K562 (cell line): ENCODE measurements at regions not wholly inside any gene's neighbourhood (a gene's known extent, or its start where the extent isn't known, plus 50 kb on each side); places are given as distances from the start of the nearest gene placed in this dataset.

Source experiments
- ATAC-seq: fragments of 200-7000 bp; cut with Tn5 transposase; 3 replicates; pipeline ENCODE4 v1.9.1; 2020; ENCODE audit warnings: moderate library complexity
- BruUV-seq: library from RNA; stranded (reverse); fragments of 400-500 nt; replicated peaks from 2 replicates; lab custom pipeline; 2021; lab: Mats Ljungman, UMichigan
- CTCF ChIA-PET: fragments of 300-600 bp; formaldehyde crosslinking; extraction: SDS; loops from one replicate; lab custom pipeline; 2021; ENCODE audit warnings: low intra/inter-chr PET ratio; lab: Yijun Ruan, JAX
- POLR2A ChIA-PET: fragments of 300-600, 350-650 bp; sonication (Branson Sonifier 250); formaldehyde crosslinking; extraction: SDS; loops from one replicate; lab custom pipeline; 2021; ENCODE audit warnings: antibody characterized with exemption, inconsistent platforms; lab: Yijun Ruan, JAX
- DNase-seq, 4 experiments: peaks; one replicate each; pipeline versions ENCODE4 v3.0.0 to v3.0.0-alpha.2; 2011 to 2018; ENCODE audit warnings: low spot score in 3 of 4, mixed read lengths in 3 of 4; ENCODE audit errors: extremely low read depth in 1 of 4
- FAIRE-seq: peaks from 2 replicates; lab custom pipeline; 2011; peaks lifted over from hg19 to GRCh38; lab: Jason Lieb, UNC
- H2AFZ ChIP-seq: 2 replicates; pipeline ENCODE4 v1.6.0; 2011; ENCODE audit warnings: low read depth, low read length, control low read depth, inconsistent platforms
- H3K27ac ChIP-seq: fragments of 200-600 bp; 3 replicates; pipeline ENCODE4 v1.8.0; 2011; ENCODE audit warnings: low read depth, mild to moderate bottlenecking, control low read depth, inconsistent platforms, low read length, moderate library complexity, mixed read lengths; ENCODE audit errors: extremely low read depth
- H3K27me3 ChIP-seq, 2 experiments: fragments of 300-600 bp in 1 of 2; 2 replicates in 1 of 2; 3 replicates in 1 of 2; pipeline versions ENCODE4 v1.6.0 to v1.8.0; 2011; ENCODE audit warnings: inconsistent platforms in 2 of 2, low read length in 2 of 2, mild to moderate bottlenecking in 1 of 2, mixed read lengths in 1 of 2, moderate library complexity in 1 of 2; ENCODE audit not compliant: control insufficient read depth in 2 of 2, insufficient read depth in 2 of 2
- H3K36me3 ChIP-seq: fragments of 300-600 bp; 3 replicates; pipeline ENCODE4 v1.8.0; 2011; ENCODE audit warnings: mild to moderate bottlenecking, low read length, inconsistent platforms; ENCODE audit not compliant: control insufficient read depth, insufficient read depth
- H3K4me1 ChIP-seq, 2 experiments: fragments of 200-600 bp in 1 of 2; replicated peaks in 1 of 2; 2 replicates in 1 of 2; 3 replicates in 1 of 2; pipeline versions ENCODE4 v1.5.1 to v1.8.0; 2011; ENCODE audit warnings: inconsistent platforms in 2 of 2, low read length in 2 of 2, mild to moderate bottlenecking in 1 of 2, mixed read lengths in 1 of 2, moderate library complexity in 1 of 2; ENCODE audit not compliant: control insufficient read depth in 2 of 2, insufficient read depth in 2 of 2
- H3K4me2 ChIP-seq: 2 replicates; pipeline ENCODE4 v1.6.1; 2011; ENCODE audit warnings: low read length, control low read depth, inconsistent platforms, mixed read lengths; ENCODE audit not compliant: insufficient read depth
- H3K4me3 ChIP-seq: fragments of 200-600 bp; sonication (generic), shearing (Covaris generic); 2 replicates; pipeline ENCODE4 v1.5.1; 2016; ENCODE audit warnings: control low read depth, inconsistent platforms
- H3K79me2 ChIP-seq: fragments of 200-600 bp; 3 replicates; pipeline ENCODE4 v1.8.0; 2011; ENCODE audit warnings: low read length, inconsistent platforms; ENCODE audit not compliant: control insufficient read depth, insufficient read depth
- H3K9ac ChIP-seq, 2 experiments: 2 replicates each; pipeline versions ENCODE4 v1.6.0 to v1.6.1; 2011; ENCODE audit warnings: low read depth in 2 of 2, low read length in 2 of 2, control low read depth in 1 of 2, inconsistent platforms in 1 of 2, mild to moderate bottlenecking in 1 of 2, mixed read lengths in 1 of 2; ENCODE audit not compliant: insufficient read depth in 1 of 2
- H3K9me1 ChIP-seq: one replicate; pipeline ENCODE4 v1.6.0; 2011; ENCODE audit warnings: inconsistent platforms, mild to moderate bottlenecking, low read length, moderate library complexity; ENCODE audit not compliant: control insufficient read depth, insufficient read depth
- H3K9me3 ChIP-seq: replicated peaks from 2 replicates; pipeline ENCODE4 v1.5.1; 2011; ENCODE audit warnings: low read depth, low read length, inconsistent platforms; ENCODE audit not compliant: control insufficient read depth, insufficient read depth
- H4K20me1 ChIP-seq: replicated peaks from 2 replicates; pipeline ENCODE4 v1.6.1; 2011; ENCODE audit warnings: low read length, inconsistent platforms, mixed read lengths; ENCODE audit not compliant: control insufficient read depth, insufficient read depth
- KLF6 ChIP-seq: fragments of 250-450 bp; sonication (Bioruptor Pico); IDR thresholded peaks from 2 replicates; pipeline ENCODE4 v1.4.0; 2020; ENCODE audit warnings: mild to moderate bottlenecking, moderate library complexity, borderline replicate concordance
- PURB ChIP-seq: sonication (generic); formaldehyde crosslinking; IDR thresholded peaks from 2 replicates; pipeline ENCODE4 v1.9.0; 2021; ENCODE audit warnings: low read depth, mild to moderate bottlenecking, missing genetic modification reagents
- SREBF2 ChIP-seq: sonication (generic); formaldehyde crosslinking; IDR thresholded peaks from 2 replicates; pipeline ENCODE4 v1.4.0; 2020; ENCODE audit warnings: mild to moderate bottlenecking, missing genetic modification reagents
- U2AF2 ChIP-seq: fragments of 200-400 bp; formaldehyde crosslinking; optimal IDR thresholded peaks from 2 replicates; pipeline ENCODE3; 2017; ENCODE audit warnings: low read depth, mild to moderate bottlenecking, low read length
- ZNF3 ChIP-seq: fragments of 250-450 bp; sonication (Bioruptor Pico); IDR thresholded peaks from 2 replicates; pipeline ENCODE4 v1.5.0; 2021; ENCODE audit warnings: mild to moderate bottlenecking, moderate library complexity
- WGBS: fragments of 100-300 bp; shearing (Covaris generic); methylation state at CpG from one replicate; pipeline ENCODE4 v1.1.6; 2016; ENCODE audit warnings: low coverage, mixed read lengths; ENCODE audit not compliant: insufficient coverage; ENCODE audit errors: missing lambda C conversion rate; 5-methylcytosine and 5-hydroxymethylcytosine counted together
- in situ Hi-C: fragments of 300-500 bp; cut with MboI; formaldehyde crosslinking; loops from 4 replicates; pipeline ENCODE4 v1.15.0; 2018; ENCODE audit warnings: inconsistent platforms, mixed read lengths
- intact Hi-C: fragments of 100-400 bp; cut with micrococcal nuclease; formaldehyde crosslinking; loops from 2 replicates; pipeline ENCODE4 v1.14.2; 2022
- TF ChIP-seq, protein P1 (sequence below): fragments of 250-450 bp; sonication (Bioruptor Pico); IDR thresholded peaks from 2 replicates; pipeline ENCODE4 v1.4.0; 2020; ENCODE audit warnings: mild to moderate bottlenecking
- TF ChIP-seq, protein P2 (sequence below): fragments of 450-650 bp; IDR thresholded peaks from 2 replicates; pipeline ENCODE4 v1.6.1; 2016
- TF ChIP-seq, protein P3 (sequence below): fragments of 450-650 bp; IDR thresholded peaks from 2 replicates; pipeline ENCODE4 v1.6.1; 2016; ENCODE audit warnings: antibody characterized with exemption
- TF ChIP-seq, protein P4 (sequence below): fragments of 450-650 bp; IDR thresholded peaks from 2 replicates; pipeline ENCODE4 v1.7.0; 2016; ENCODE audit warnings: borderline replicate concordance
- TF ChIP-seq, protein P5 (sequence below): fragments of 450-650 bp; IDR thresholded peaks from 2 replicates; pipeline ENCODE4 v1.6.1; 2017; ENCODE audit warnings: antibody characterized with exemption

DNA sequence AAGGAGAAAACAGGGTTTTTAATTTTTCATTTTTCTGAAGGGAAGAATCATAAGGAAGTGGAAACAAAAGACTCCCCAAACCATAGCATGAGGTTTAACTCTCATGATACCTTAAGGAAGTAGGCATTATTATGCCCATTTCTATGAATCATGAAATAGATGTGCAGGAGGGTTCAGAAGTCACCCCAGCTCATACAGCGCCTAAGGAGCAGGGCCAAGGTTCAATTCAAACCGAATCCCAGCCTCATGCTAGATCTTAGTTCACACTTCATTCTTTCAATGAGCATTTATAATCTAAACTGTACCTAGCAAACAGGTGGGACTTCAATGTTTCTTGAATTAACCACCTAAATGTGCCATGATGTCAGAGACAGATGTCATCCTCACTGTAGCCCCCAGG lies 111.9 kb upstream of the SLC25A33 start:
- no peak overlapping the region for H2AFZ ChIP-seq
- in situ Hi-C loops: no loop called here
- no peak overlapping the region for H3K4me2 ChIP-seq
- no peak for ATAC-seq
- BruUV-seq: no TSS peak
- no peaks in the 10 kb centered on the region for H3K79me2 ChIP-seq
- H3K36me3 ChIP-seq: no peaks in the 10 kb centered on the region
- H3K9me1 ChIP-seq: no peaks in the 10 kb centered on the region
- no peak overlapping the region for H3K27ac ChIP-seq
- intact Hi-C loops: no loop called here
- ChIA-PET POLR2A (no interaction called here), CTCF (no interaction called here)
- H3K27me3 ChIP-seq: peaks cover 27 to 35% of the 10 kb centered on the region in 2 experiments
- no peak overlapping the region for H3K9ac ChIP-seq
- no peaks in the 10 kb centered on the region for H4K20me1 ChIP-seq
- WGBS: 10% methylated on average over 2 of the region's 2 CpGs
- H3K9me3 ChIP-seq: peaks cover 4% of the 10 kb centered on the region; the same call in 1 of the 2 replicates
- TF ChIP-seq, protein P1, sequence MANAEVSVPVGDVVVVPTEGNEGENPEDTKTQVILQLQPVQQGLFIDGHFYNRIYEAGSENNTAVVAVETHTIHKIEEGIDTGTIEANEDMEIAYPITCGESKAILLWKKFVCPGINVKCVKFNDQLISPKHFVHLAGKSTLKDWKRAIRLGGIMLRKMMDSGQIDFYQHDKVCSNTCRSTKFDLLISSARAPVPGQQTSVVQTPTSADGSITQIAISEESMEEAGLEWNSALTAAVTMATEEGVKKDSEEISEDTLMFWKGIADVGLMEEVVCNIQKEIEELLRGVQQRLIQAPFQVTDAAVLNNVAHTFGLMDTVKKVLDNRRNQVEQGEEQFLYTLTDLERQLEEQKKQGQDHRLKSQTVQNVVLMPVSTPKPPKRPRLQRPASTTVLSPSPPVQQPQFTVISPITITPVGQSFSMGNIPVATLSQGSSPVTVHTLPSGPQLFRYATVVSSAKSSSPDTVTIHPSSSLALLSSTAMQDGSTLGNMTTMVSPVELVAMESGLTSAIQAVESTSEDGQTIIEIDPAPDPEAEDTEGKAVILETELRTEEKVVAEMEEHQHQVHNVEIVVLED (CRISPR knock-in tag): no peak
- TF ChIP-seq, protein P2, sequence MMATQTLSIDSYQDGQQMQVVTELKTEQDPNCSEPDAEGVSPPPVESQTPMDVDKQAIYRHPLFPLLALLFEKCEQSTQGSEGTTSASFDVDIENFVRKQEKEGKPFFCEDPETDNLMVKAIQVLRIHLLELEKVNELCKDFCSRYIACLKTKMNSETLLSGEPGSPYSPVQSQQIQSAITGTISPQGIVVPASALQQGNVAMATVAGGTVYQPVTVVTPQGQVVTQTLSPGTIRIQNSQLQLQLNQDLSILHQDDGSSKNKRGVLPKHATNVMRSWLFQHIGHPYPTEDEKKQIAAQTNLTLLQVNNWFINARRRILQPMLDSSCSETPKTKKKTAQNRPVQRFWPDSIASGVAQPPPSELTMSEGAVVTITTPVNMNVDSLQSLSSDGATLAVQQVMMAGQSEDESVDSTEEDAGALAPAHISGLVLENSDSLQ: no peak
- TF ChIP-seq PURB (CRISPR knock-in tag) (no peak), U2AF2 (no peak), KLF6 (CRISPR knock-in tag) (no peak), ZNF3 (no peak), SREBF2 (CRISPR knock-in tag) (no peak)
- TF ChIP-seq, protein P3, sequence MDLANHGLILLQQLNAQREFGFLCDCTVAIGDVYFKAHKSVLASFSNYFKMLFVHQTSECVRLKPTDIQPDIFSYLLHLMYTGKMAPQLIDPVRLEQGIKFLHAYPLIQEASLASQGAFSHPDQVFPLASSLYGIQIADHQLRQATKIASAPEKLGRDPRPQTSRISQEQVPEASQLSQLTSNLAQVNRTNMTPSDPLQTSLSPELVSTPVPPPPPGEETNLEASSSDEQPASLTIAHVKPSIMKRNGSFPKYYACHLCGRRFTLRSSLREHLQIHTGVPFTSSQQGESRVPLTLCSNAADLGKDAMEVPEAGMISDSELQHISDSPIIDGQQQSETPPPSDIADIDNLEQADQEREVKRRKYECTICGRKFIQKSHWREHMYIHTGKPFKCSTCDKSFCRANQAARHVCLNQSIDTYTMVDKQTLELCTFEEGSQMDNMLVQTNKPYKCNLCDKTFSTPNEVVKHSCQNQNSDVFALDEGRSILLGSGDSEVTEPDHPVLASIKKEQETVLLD: no peak
- TF ChIP-seq, protein P4, sequence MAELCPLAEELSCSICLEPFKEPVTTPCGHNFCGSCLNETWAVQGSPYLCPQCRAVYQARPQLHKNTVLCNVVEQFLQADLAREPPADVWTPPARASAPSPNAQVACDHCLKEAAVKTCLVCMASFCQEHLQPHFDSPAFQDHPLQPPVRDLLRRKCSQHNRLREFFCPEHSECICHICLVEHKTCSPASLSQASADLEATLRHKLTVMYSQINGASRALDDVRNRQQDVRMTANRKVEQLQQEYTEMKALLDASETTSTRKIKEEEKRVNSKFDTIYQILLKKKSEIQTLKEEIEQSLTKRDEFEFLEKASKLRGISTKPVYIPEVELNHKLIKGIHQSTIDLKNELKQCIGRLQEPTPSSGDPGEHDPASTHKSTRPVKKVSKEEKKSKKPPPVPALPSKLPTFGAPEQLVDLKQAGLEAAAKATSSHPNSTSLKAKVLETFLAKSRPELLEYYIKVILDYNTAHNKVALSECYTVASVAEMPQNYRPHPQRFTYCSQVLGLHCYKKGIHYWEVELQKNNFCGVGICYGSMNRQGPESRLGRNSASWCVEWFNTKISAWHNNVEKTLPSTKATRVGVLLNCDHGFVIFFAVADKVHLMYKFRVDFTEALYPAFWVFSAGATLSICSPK: no peak
- TF ChIP-seq, protein P5, sequence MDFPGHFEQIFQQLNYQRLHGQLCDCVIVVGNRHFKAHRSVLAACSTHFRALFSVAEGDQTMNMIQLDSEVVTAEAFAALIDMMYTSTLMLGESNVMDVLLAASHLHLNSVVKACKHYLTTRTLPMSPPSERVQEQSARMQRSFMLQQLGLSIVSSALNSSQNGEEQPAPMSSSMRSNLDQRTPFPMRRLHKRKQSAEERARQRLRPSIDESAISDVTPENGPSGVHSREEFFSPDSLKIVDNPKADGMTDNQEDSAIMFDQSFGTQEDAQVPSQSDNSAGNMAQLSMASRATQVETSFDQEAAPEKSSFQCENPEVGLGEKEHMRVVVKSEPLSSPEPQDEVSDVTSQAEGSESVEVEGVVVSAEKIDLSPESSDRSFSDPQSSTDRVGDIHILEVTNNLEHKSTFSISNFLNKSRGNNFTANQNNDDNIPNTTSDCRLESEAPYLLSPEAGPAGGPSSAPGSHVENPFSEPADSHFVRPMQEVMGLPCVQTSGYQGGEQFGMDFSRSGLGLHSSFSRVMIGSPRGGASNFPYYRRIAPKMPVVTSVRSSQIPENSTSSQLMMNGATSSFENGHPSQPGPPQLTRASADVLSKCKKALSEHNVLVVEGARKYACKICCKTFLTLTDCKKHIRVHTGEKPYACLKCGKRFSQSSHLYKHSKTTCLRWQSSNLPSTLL: no peak
- no peak overlapping the region for H3K4me3 ChIP-seq
- FAIRE-seq: no peak
- H3K4me1 ChIP-seq: peaks cover 3 to 10% of the 10 kb centered on the region in 2 experiments; a peak in 3 of 5 replicates
- no peak for DNase-seq
